HEK293 (cell line): ENCODE measurements at regions not wholly inside any gene's neighbourhood (a gene's known extent, or its start where the extent isn't known, plus 50 kb on each side); places are given as distances from the start of the nearest gene placed in this dataset.

ENCODE experiments used
- ZNF24 ChIP-seq: fragments of 450-650 bp; formaldehyde crosslinking; IDR thresholded peaks from 2 replicates; pipeline ENCODE4 v1.5.1; 2016; ENCODE audit warnings: missing biosample characterization, missing genetic modification characterization
- ZNF335 ChIP-seq: fragments of 450-650 bp; formaldehyde crosslinking; conservative IDR thresholded peaks from 2 replicates; pipeline ENCODE4 v1.5.1; 2016; ENCODE audit warnings: missing biosample characterization, missing genetic modification characterization
- ZNF473 ChIP-seq: fragments of 450-650 bp; formaldehyde crosslinking; IDR thresholded peaks from 2 replicates; pipeline ENCODE4 v1.5.1; 2017; ENCODE audit warnings: missing biosample characterization, missing genetic modification characterization
- ZNF658 ChIP-seq: fragments of 450-650 bp; formaldehyde crosslinking; IDR thresholded peaks from 2 replicates; pipeline ENCODE4; 2016; ENCODE audit warnings: missing biosample characterization, missing genetic modification characterization
- TF ChIP-seq, protein P1 (sequence below): fragments of 450-650 bp; formaldehyde crosslinking; IDR thresholded peaks from 2 replicates; pipeline ENCODE4 v1.5.1; 2016; ENCODE audit warnings: missing biosample characterization, missing genetic modification characterization
- TF ChIP-seq, protein P2 (sequence below): fragments of 450-650 bp; formaldehyde crosslinking; IDR thresholded peaks from 2 replicates; pipeline ENCODE4 v1.5.1; 2016; ENCODE audit warnings: missing biosample characterization, missing genetic modification characterization

DNA sequence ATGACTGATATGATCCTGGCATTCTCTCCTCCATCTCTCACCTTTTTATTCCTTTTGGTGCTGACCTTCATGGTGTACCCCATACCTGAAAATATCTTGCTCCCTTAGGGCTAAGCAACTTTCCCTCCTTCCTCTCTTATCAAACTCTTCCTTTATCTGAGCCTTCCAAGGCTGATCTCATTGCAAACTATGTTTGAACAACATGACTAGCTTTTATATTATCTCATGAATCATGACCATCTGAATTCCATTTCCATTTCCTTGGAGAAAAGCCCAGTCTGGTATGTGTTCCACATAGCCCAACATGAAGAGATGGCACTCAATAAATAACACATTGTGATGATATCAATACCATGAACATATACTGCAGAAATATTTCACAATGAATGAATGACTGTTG lies 111.6 kb downstream of the TSPAN8 start:
- TF ChIP-seq ZNF658 (tag by site-specific recombination) = no peak
- TF ChIP-seq, protein P1, sequence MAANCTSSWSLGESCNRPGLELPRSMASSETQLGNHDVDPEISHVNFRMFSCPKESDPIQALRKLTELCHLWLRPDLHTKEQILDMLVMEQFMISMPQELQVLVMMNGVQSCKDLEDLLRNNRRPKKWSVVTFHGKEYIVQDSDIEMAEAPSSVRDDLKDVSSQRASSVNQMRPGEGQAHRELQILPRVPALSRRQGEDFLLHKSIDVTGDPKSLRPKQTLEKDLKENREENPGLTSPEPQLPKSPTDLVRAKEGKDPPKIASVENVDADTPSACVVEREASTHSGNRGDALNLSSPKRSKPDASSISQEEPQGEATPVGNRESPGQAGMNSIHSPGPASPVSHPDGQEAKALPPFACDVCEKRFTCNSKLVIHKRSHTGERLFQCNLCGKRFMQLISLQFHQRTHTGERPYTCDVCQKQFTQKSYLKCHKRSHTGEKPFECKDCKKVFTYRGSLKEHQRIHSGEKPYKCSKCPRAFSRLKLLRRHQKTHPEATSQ (tag by site-specific recombination) = no peak
- no peak for TF ChIP-seq ZNF473
- TF ChIP-seq, protein P2, sequence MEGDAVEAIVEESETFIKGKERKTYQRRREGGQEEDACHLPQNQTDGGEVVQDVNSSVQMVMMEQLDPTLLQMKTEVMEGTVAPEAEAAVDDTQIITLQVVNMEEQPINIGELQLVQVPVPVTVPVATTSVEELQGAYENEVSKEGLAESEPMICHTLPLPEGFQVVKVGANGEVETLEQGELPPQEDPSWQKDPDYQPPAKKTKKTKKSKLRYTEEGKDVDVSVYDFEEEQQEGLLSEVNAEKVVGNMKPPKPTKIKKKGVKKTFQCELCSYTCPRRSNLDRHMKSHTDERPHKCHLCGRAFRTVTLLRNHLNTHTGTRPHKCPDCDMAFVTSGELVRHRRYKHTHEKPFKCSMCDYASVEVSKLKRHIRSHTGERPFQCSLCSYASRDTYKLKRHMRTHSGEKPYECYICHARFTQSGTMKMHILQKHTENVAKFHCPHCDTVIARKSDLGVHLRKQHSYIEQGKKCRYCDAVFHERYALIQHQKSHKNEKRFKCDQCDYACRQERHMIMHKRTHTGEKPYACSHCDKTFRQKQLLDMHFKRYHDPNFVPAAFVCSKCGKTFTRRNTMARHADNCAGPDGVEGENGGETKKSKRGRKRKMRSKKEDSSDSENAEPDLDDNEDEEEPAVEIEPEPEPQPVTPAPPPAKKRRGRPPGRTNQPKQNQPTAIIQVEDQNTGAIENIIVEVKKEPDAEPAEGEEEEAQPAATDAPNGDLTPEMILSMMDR (tag by site-specific recombination) = no peak
- no peak for TF ChIP-seq ZNF24 (tag by site-specific recombination)
- TF ChIP-seq ZNF335 (tag by site-specific recombination) = no peak
